Left ventricle myocardium superior (tissue), 1 donor: ENCODE measurements at regions not wholly inside any gene's neighbourhood (a gene's known extent, or its start where the extent isn't known, plus 50 kb on each side); places are given as distances from the start of the nearest gene placed in this dataset.
"Not testable (repeated sequence)": the region's sequence is repeated elsewhere in the genome, so short reads cannot be mapped to it uniquely, and the experiment has no call there.

ENCODE experiments used
- ATAC-seq: fragments of 200-7000 bp; cut with Tn5 transposase; one replicate; pipeline ENCODE4 v1.9.1; 2020; ENCODE audit warnings: mild to moderate bottlenecking, moderate library complexity
- DNase-seq: peaks from one replicate; pipeline ENCODE4 v3.0.0-alpha.2; 2020
- intact Hi-C: fragments of 100-400 bp; cut with micrococcal nuclease; formaldehyde crosslinking; loops from one replicate; pipeline ENCODE4 v1.11.0; 2022
- donor health status: DM: no; HTN: yes; CAD: no; lungs with severe emphysema.

DNA sequence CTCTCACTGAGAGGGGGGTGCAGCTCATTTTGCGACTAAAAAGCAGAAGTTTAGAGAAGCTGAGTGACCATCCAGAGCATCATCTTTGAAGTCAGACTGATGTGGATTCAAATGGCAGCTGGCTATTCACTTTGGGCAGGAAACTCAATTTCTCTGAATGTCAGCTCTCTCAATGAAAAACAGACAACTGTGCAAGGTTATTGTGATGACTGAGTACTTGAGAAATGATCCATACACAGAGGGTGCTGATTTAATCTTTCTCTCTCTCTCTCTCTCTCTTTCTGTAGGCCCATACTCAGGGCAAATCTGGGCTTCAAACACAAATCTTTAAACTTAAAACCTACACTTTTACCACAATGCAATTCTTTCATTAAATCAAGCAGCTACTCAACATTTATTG is 185.8 kb upstream of the SLIT2 start:
- no peak for DNase-seq
- intact Hi-C loops = no loop called here
- ATAC-seq = no peak

DNA sequence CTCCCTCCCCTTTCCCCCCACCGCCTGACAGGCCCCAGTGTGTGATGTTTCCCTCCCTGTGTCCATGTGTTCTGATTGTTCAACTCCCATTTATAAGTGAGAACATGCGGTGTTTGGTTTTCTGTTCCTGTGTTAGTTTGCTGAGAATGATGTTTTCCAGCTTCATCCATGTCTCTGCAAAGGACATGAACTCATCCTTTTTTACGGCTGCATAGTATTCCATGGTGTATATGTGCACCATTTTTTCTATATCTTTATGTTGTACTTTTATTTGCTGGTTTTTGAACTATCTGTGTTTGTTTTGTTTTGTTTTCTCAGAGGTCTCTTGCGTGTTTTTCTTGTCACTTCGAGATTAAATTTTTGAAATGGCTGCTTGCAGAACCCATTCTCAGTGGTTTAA is 188.8 kb upstream of the SLIT2 start:
- DNase-seq, ATAC-seq, intact Hi-C loops: not testable (repeated sequence)

DNA sequence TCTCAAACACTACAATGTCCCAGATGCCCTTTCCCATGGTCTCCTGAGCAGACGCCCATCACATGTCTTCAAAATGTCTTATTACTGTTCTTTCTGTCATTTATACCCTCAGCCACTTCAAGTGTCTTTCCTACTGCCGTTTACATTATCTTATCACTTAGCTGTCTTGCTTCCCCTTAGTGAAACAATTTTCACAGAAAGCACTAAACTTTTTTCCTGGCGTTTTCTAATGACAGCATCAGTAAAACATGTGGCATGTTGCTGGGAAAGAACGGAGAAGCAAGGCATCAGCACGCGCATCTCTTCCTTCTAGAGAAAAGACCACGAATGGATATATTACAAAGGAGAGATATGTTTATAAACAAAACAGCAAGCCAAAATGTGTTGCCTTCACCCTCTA is 189.7 kb upstream of the SLIT2 start:
- intact Hi-C loops = no loop called here
- ATAC-seq (no peak), DNase-seq (no peak)

DNA sequence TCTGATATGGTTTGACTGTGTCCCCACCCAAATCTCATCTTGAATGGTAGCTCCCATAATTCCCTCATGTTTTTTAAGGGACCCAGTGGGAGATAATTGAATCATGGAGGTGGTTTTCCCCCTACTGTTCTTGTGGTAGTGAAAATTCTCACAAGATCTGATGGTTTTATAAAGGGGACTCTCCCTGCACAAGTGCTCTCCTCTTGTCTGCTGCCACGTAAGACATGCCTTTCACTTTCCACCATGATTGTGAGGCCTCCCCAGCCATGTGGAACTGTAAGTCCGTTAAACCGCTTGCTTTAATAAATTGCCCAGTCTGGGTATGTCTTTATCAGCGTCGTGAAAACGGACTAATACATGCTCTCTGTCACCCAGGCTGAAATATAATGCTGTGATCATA is 200.9 kb upstream of the SLIT2 start:
- intact Hi-C loops = no loop called here
- ATAC-seq (no peak), DNase-seq (no peak)

DNA sequence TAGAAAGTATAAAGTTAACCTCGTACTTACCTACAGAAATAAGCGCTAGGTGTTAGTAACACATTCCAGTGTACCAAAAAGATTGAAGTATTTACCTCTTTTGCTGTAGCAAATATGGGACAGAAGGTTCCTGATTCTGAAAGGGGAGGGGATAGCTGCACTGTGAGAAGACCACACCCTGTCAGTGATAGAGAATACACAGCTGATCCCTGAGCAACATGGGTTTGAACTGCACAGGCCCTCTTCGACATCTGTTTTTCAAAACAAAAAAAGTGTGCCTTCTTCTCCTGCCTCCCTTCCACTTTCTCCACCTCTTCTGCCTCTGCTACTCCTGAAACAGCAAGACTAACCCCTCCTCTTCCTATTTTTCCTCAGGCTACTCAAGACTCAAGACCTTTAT is 201.8 kb upstream of the SLIT2 start:
- ATAC-seq (no peak), DNase-seq (no peak)
- intact Hi-C loops = no loop called here

DNA sequence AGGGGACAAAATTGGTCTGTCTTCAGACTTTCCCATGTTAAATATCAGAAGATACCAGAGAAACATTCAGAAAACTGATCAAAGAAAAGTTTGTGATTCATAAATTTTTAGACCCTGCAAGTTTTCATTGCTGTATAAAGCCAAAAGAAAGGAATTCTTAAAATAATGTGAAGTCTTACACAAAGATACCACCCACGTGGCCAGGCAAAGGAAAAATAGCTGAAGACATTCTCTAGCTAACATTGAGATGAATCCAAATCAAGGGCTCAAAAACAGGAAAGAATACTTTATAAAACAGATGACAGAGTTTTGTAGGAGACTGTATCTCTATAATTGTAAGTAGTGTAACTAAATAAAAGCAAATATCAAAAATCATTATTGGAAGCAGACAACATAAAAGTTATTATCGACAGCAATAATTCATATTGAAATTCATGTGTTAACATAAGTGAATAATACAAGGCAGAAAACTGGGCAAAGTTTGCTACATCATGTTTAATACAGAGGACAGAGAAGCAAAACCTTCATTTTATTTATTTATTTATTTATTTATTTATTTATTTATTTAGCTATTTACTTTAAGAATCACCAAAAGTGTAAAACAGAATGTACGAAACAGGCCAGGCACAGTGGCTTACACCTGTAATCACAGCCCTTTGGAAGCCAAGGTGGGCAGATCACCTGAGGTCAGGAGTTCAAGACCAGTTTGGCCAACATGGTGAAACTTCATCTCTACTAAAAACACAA is 204.6 kb upstream of the SLIT2 start:
- intact Hi-C loops = no loop called here
- DNase-seq = no peak
- no peak for ATAC-seq

DNA sequence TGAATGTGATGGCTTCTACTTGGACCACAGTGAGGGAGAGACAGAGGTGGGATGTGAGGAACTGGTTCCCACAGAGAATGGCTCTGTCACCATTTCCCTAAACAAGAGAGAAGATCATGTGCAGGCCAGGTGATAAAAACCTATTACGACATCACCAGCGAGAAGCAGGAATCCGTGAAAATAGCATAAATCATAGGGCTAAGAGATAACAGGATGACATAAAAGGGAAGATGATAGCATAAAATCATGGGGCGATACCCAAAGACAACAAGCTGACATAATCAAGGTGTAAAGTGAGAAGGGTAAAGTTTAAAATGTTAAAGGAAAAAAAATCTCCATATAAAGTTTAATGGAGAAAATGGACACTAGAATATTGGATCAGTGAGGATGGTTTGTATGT is 205.5 kb upstream of the SLIT2 start:
- DNase-seq (no peak), ATAC-seq (no peak)
- intact Hi-C loops = no loop called here

DNA sequence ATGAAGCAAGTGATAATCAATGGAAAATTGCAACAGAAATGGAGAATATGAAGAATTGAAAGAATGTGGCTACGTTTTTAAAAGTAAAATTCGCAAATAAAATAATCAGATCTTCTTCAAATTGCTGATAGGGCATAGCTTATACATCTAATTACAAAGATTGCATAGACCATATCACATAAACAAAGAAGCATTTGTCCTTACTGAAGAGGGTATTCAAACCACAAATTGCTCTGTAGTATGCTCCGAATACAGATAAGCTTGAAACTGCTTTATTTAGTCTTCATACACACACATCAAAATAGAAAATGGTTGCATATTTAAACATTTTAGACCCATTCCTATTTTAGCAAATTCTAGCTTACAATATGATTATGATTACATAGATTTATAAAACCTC is 206.7 kb upstream of the SLIT2 start:
- intact Hi-C loops = no loop called here
- ATAC-seq (no peak), DNase-seq (no peak)

DNA sequence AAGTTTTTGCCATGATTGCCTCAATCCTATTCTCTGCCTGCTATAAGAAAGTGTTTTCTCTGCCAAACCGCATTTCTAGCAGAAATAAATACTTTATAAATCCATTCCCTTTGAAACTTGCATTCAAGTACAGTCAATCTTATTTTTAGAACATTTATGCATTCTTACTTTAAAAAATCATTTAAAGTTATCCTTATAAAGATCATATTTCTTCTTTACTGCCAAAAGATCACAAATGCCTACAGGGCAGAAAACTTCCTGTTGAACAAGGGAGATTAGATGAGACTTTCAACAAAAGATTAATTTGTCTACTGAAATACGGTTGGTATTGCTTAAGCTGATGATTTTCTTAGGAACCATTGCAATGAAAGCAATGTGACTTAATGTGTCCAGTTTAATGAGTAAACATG is 207.2 kb upstream of the SLIT2 start:
- intact Hi-C loops = no loop called here
- DNase-seq = no peak
- no peak for ATAC-seq

DNA sequence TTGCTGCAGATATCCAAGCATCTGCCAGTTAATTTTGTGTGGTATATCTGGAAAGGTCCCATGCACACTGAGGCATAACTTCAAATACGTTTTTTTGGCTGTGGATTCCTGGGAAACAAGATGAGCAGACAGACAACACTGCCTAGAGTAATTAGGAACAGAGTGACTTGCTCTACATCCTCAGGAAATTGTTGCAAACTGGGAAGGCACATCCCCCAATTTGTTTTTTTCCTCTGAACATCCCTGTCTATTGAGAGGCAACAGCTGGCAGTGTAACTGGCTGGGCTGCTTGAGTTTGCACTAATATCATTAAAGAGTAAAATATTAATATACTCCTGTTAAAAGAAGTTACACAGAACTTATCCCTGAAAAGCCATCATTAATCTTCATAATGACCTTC is 207.7 kb upstream of the SLIT2 start:
- intact Hi-C loops = no loop called here
- DNase-seq (no peak), ATAC-seq (no peak)

DNA sequence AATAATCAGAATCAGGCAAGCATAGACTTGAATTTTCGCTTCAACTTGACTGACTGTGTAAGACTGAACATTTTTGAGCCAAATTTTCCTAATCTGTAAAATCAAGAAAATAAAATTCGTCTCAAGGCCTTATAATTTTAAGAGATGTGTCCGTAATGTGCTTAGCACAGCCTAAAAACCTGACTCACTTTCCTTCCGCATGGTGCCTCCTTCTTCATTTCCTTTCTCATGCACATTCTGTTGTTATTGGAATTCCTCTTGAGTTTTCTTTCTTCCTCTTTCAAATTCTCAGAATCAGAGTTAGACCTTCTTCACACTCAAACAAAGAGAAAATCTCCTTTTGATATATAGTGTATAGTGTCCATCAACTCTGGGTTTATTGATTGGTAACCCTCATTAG is 208.9 kb upstream of the SLIT2 start:
- no peak for ATAC-seq

DNA sequence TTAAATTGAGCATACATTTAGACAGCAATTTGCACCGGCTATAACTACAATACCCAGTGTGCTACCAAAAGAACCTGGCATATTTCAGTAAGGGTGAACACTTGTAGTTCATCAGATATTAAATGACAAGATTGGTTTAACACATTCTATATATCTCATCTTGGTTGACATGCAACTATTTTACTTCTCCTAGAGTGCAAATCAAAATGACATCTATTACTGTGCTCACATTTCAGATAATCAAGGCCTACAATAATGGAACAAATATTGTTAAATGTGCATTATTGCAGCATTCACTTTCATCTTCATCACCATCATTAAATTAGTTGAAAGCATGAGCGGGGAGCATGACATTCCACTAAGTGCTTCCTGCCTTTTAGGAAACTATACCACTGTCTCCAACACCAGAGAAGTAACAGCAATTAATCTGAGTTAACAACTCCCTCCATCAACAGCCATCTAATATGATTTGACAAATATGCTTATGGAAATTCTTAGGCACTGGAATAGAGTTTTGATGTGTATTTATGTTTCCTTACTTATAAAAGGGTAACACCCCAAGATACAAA is 209.8 kb upstream of the SLIT2 start:
- ATAC-seq (no peak), DNase-seq (no peak)
- intact Hi-C loops = no loop called here

More for the DNA sequence above, 208.9 kb upstream of the SLIT2 start:
- DNase-seq = no peak
- intact Hi-C loops = no loop called here

DNA sequence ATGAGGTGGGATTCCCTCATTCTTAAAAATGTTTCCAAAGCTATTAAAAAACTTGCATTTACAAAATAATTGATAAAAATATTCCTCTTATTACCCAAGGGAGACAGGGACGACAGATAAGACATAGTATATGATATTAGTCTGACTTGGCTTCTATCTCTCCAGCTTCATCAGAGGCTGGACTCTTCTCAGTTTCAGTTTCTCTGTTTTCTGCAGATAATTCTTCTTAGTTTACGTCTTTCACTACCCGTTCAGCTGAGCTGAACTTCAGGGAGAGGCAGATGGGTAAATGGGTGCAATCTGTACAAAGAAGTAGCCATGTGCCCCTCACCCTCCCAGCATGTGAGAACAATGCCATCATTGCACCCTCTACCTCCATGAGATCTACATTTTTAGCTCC is 214.0 kb upstream of the SLIT2 start:
- intact Hi-C loops = no loop called here
- no peak for ATAC-seq
- no peak for DNase-seq

DNA sequence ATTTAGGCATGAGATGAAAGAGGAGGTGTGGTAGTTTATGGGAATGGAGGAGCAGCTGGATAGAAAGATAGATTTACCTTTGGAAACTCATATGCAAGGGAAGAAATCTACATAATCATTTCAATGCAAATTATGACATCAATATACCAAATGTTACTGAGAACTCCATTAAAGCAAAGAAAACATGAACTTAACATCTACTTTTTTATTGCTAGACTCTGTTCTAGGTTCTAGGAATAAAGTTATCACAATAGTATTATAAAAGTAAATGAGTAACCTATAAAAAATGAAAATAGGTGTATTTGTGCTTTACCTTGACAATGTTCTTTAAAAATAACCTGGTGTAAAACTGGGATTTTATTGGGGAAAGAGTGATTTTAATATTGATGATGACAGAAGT is 221.6 kb upstream of the SLIT2 start:
- ATAC-seq (no peak), DNase-seq (no peak)
- intact Hi-C loops = no loop called here

DNA sequence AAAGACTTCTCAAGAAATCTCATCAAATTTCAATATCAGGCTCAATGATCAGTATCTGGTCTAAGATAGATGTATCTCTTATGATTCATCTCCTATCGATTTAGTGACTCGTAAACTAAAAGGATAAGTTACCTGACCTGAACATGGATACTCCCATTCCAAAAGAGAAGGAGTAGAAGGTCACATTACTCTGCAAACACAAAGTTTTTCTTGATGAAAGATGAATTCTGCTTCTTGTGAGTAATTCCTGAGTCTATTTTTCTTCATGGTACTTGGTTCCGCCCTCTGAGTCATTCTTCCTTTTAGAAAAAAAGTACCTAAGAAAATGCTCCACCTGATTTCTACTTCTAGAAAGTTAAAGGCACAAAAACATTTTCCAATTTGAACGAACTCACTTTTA is 223.1 kb upstream of the SLIT2 start:
- DNase-seq = no peak
- ATAC-seq = no peak
- intact Hi-C loops = no loop called here

DNA sequence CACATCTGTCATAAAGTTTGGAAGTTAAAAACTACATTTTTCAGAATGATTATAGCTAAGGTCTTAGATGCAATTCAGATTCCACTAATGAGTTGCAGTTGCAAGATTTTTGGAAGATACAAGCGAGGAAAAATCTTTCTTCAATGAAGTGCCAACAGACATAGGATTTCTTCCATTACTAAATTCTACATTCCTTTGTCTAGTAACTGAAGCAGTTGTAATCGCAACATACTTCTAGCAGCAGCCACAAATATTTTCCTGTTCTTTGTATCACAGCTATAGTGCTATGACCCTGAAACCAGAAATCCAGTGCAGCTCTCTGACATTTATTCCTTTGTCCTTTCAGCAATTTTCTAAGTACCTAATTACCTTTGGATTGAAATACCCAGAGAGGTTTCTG is 225.2 kb upstream of the SLIT2 start:
- no peak for ATAC-seq
- no peak for DNase-seq
- intact Hi-C loops = no loop called here

DNA sequence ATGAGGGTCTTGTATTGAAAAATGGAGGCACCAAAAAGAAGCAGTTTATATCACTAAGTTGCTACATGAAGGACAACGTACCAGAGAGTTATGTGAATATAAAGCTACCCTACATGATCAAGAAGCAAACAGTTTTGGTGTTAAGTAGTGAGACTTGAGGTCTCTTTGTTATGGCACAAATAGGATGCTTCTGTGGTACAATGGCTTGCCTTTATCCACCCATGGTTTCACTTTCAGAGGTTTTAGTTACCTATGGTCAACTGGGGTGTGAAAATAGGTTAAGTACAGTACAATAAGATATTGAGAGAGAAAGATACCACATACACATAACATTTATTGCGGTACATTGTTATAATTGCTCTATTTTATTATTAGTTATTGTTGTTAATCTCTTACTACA is 229.2 kb upstream of the SLIT2 start:
- no peak for DNase-seq
- ATAC-seq = no peak
- intact Hi-C loops = no loop called here

DNA sequence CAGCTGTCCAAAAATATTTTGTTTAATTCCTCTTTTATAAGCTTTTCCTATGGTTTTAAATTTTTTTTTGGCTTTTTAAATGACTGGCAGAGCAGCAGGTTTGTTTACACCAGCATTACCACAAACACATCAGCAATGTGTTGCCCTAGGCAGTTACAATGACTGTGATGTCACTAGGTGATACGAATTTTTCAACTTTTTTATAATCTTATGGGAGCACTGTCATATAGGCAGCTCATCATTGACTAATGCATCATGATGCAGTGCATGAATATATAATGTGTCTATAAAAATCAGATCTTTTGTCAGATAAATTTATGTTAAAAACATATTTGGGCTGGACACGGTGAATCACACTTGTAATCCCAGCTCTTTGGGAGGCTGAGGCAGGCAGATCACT is 231.6 kb upstream of the SLIT2 start:
- intact Hi-C loops = no loop called here
- DNase-seq = no peak
- ATAC-seq = no peak

DNA sequence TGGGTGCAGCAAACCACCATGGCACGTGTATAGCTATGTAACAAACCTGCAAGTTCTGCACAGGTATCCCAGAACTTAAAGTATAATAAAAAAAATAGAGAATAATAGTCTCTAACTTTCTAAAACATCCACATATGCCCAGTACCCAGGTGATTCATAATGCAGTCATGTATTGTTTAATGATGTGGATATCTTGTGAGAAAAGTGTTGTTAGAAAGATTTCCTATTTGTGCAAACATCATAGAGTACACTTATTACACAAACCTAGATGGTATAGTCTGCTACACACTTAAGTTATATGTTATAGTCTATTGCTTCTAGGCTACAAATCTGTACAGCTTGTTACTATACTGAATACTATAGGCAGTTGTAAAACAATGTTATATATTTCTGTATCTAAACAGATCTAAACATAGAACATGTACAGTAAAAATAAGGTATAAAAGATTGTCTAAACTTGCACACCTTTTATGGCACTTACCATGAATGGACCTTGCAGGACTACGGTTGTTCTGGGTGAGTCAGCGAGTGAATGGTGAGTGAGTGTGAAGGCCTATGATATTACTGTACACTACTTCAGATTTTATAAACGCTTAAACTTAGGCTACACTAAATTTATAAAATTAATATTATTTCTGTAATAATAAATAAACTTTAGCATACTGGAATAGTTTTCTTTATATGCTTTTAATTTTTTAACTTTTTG is 232.2 kb upstream of the SLIT2 start:
- DNase-seq = no peak
- intact Hi-C loops = no loop called here
- ATAC-seq = no peak

DNA sequence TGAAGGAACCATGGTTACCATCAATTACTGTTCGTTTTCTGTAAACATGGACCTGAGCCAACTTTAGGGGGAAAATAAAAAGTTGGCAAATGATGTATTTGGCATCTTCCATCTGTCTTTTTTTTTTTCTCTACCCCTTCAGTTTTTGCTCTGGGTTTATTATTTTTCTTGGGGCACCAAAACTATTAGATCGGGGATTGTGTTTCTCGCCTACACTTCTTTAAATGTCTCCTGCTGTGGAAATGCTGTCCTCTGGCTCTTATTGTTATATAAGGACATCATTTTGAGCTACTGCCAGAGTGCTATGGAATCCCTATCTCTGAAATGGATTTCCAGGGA is 234.0 kb upstream of the SLIT2 start:
- intact Hi-C loops = no loop called here

More for the DNA sequence above, 234.0 kb upstream of the SLIT2 start:
- ATAC-seq = no peak
- no peak for DNase-seq
